Activated CD4-positive, alpha-beta T cell treated with anti-CD3 and anti-CD28 coated beads for 24 hours (primary cell): ENCODE measurements at regions not wholly inside any gene's neighbourhood (a gene's known extent, or its start where the extent isn't known, plus 50 kb on each side); places are given as distances from the start of the nearest gene placed in this dataset.
"Not testable (repeated sequence)": the region's sequence is repeated elsewhere in the genome, so short reads cannot be mapped to it uniquely, and the experiment has no call there.

Source experiments
- DNase-seq, 2 donors: peaks; one replicate each; pipeline ENCODE4 v3.0.0-alpha.2; 2020; ENCODE audit warnings: low read depth in 2 of 2

DNA sequence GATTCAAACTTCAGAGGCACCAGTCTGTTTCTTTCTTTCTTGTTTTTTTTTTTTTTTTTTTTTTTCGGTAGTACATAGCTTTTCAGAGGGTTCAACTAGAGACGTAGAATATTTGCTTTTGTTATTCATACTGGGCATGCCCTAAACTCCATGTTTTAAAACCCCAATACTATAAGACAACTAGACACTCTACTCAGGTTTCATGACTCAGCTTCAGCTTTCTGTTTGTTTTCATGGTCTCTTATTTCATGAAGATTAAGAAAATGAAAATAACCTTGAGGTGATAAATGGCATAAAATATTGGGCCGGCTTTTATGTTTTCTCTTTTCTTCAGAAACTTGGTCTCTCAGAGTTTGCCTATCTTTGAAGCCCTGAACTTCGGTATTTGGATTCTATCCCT lies 2126.3 kb upstream of the ACO1 start:
- DNase-seq, result no peak

DNA sequence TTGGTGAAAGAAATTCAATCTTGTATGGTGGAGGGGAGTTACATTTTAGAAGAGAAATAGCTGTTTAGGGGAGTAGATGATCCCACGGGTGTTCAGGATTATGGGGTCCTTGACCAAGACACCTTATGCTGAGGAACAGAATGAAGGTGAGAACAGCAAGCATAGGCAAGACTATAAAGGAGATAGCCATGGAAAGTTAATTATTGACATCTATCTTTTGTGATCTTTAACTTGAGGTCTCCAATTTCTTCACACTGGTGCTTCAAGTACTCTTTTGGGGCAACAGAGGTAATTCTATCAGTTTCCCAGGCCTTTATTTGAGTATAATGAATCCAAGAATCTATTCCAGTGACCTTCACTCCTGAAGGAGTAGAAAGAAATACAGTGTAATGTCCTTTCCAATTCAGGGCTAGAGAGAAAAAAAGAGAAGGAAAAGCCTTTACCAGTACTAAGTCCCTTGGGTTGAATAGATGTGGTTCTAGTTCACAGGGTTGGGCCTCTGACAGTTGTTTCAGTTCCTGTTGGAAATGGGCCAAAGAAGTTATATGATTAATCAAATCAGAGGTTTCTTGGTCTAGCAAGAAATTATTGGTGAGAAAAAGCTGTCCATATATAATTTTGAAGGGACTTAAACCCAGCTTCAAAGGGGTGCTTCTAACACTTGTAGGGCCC lies 2104.1 kb upstream of the ACO1 start:
- no peak for DNase-seq

DNA sequence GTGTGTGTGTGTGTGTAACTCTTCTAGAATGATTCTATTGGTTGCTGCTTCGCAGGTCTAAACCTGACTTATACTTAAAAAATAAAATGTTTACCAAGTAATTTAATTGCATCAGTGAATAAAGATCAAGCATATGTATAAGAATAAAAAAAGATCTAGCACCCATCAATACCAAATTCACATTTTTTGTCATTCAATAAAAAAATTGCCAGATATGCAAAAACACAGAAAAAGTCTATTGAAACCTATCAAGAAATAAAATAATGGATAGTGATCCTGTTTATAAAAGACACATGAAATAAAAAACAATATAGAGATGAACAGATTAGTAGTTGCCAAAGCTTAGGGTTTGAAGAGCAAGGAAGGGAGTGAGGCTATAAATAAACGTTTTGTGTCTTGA lies 2095.0 kb upstream of the ACO1 start:
- DNase-seq, result no peak

DNA sequence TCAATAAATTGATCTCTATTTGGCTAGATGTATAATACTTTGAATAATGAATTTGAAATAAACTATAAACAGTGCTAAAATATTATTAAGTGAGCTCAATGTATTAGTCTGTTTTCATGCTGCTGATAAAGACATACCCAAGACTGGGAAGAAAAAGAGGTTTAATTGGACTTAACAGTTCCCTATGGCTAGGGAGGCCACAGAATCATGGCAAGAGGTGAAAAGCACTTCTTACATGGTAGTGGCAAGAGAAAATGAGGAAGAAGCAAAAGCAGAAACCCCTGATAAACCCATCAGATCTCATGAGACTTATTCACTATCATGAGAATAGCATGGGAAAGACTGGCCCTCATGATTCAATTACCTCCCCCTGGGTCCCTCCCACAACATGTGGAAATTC lies 2092.4 kb upstream of the ACO1 start:
- DNase-seq, result not testable (repeated sequence)

DNA sequence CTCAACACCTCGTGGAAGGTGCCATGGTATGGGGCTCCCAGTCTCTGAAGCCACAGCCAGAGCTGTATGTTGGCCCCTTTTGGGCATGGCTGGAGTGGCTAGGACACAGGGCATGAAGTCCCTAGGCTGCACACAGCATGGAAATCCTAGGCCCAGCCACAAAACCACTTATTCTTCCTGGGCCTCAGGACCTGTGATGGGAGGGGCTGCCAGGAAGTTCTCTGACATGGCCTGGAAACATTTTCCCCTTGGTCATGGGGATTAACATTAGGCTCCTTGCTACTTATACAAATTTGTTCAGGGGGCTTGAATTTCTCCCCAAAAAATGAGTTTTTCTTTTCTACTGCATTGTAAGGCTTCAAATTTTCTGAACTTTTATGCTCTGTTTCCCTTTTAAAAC lies 2091.2 kb upstream of the ACO1 start:
- DNase-seq, result no peak

DNA sequence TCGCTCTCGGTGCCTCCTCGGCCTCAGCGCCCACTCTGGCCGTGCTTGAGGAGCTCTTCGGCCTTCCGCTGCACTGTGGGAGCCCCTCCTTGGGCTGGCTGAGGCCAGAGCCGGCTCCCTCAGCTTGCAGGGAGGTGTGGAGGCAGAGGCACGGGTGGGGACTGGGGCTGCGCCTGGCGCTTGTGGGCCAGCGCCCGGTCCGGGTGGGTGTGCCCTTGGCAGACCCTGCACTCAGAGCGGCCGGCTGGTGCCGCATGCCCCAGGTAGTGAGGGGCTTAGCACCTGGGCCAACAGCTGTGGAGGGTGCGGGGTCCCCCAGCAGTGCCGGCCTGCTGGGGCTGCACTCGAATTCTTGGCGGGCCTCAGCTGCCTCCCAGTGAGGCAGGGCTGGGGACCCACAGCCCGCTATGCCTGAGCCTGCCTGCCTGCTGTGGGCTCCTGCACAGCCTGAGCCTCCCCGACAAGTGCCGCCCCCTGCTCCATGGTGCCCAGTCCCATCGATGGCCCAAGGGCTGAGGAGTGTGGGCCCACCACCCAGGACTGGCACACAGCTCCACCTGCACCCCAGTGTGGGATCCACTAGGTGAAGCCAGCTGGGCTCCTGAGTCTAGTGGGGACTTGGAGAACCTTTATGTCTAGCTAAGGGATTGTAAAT lies 2085.2 kb upstream of the ACO1 start:
- DNase-seq, result no peak

DNA sequence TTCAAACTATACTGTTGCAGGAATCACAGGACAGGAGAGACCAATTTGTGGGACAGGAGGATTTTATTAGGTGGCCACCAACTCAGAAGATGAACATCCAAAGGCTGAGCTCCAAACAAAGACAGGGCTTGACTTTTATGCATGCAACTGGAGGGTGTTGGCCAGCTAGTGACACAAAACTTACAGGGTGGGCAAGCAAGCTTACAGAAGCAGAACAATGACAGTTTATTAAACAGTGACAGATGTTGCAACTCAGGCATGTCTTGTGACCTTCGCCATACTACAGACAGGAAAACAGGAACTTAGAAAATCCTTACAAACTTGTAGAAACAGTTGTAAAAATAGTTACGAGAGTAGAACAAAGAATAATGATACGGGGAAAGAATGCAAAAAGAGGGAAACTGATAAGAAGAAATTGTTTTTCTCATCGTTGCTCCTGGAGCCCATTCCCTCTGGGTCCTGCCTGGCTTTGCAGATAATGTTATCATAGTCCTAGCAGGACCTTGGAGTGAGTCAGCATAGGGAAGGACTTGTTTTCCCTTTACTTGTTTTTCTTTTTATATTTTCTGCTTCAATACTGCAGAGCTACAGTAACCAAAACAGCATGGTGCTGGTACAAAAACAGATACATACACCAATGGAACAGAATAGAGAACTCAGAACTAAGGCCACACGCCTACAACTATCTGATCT lies 2083.0 kb upstream of the ACO1 start:
- no peak for DNase-seq

DNA sequence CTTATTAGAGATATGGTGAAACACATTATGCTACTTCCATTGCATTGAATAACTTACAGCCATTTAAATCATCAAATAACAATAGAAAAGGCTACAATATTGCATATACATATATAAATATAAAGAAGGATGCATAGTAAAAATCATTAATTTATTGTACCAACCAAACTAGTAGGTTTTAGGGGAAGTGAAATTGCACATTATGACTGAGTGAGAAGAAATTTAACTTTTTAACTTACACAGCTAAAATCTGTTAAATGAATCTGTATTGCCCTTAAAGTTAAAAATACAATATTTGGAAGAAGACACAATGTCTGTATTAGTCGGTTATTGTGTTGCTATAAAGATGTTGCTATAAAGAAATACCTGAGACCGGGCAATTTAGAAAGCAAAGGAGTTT lies 2073.7 kb upstream of the ACO1 start:
- no peak for DNase-seq

DNA sequence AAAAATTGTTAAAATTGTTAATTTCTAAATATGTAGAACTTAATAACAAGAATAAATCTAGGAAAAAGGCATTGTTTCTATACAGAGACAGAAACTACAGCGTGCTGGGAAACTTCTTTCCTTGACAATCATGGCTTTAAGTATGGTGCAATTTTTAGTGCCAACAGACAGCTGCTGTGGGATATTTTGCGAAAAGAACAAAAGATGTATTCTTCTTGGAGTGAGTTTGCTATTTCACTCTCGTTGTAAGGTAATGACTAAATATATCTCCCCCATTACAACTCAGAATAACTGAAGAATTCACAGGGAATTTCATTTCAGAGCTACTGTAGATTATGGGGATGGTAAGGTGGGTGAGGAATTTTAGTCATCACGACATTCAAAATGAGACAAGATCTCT lies 2055.0 kb upstream of the ACO1 start:
- DNase-seq, result no peak

DNA sequence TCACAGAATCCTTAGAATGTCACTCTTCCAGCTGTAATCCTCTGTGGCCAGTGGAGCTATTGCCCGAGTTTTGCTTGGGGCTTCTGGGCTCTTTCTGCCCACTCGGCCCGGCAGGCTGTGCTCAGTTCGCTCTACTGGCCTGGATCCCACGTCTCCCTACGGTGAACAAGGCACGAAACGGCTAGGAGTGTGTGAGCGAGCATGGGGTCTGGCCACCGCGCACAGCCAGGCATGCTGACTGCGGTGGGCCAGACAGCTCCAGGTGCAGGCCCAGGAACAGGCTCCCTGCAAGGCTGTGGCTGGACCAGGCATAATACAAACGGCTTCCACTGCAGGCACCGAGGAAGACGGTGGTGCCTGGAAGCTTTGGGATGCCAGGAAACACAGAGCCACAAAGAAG lies 2035.5 kb upstream of the ACO1 start:
- DNase-seq, result no peak

DNA sequence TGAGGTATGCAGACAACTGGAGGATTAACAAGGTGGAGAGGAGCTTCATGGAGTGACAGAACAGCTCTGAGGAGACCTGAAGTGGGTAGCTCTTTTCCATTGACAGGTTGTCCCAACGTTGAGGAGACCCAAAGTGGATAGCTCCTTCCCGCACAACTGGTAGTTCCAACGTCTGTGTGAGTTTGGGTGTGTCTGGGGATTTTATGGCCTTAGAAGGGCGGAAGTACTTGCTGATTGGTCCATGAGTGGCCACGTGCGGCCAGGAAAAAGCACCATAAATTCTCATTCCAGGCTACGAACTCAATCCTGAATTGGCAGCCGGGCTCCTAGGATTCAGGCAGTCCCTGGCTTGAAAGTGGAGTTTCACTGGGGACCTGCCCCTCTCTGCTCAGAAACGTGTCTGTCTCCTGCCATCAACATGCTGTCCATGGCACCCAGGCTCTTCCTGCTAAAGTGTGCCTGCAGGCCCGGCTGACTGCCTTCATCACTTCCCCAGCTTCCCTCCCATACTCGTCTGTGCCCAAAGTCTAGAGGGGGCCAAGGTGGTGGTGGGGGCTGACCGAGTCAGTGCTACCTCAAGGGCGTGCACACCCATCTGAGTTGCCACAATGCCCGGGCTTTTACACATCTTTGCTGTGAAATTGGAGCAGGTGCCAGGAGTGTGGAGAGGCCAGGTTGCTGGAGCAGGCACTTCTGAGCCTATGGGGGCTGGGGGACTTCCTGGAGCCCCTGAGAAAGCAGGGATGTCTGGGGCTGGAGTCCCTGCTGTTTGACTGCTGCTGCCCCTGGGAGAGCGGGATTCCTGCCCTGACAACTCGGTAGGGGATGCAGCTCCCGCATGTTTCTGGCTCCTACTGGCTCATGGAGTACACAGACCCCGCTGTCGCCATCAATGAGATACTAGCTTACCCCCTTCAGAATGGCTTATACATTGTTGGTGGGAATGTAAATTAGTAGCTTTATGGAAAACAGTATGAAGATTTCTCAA lies 2034.6 kb upstream of the ACO1 start:
- no peak for DNase-seq

DNA sequence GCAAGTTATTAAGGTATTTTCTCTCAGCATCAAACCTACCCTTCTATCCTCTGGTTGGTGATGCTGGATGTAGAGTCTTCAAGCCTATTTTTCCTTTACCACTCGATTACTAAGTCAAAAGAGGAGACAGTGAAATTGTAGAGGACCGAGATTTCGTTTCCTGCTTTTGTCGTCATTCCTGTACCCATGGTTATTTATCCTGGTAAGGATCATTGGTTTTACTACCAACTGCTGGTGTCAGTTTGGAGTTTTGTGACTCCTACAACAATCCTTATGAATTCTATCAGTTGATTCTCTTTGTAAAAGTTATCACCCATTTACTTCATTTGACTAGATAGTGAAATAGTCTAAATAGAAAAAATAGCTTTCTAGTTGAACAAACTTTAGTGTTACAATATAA lies 2028.2 kb upstream of the ACO1 start:
- DNase-seq, result no peak

DNA sequence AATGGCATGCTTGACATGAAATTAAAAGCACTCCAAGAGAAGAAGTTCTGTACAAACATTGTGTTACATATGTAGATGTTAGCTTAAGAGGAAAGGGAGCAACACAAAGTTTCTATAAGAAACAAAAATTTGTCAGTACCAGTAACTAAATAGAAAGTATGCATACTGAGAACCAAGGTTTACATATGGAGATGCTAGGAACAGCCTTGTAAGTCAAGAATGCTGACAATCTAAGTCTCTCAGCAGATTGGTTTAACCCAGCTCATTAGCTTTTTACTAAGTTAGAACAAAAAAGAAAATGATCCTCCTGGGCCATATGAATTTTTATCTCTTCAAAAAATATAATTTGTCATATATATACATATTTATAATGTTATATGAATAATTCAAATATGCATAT lies 2022.1 kb upstream of the ACO1 start:
- no peak for DNase-seq

DNA sequence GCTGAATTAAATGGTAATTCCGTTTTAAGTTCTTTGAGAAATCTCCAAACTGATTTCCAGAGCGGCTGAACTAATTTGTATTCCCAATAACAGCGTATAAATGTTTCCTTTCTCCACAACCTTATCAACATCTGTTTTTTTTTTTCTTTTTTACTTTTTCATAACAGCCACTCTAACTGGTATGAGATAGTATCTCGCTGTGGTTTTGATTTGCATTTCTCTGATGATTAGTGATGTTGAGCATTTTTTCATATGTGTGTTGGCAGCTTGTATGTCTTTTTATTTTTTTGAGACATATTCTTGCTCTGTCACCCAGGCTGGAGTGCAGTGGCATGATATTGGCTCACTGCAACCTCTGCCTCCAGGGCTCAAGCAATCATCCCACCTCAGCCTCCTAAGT lies 2018.3 kb upstream of the ACO1 start:
- not testable (repeated sequence) for DNase-seq

DNA sequence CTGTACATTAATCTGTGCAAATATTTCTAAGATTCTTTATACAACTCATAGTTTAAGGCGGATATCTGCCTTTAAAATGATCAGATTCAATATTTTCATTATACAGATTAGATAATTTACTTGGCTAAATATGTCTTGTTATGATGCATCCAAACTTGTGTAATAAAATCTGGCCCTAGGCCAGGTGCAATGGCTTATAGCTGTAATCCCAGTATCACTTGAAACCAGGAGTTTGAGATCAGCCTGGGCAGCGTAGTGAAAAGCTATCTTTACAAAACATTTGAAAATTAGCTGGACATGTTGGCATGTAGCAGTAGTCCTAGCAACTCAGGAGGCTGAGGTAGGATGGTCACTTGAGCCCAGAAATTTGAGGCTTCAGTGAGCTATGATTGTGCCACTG lies 2002.2 kb upstream of the ACO1 start:
- no peak for DNase-seq

DNA sequence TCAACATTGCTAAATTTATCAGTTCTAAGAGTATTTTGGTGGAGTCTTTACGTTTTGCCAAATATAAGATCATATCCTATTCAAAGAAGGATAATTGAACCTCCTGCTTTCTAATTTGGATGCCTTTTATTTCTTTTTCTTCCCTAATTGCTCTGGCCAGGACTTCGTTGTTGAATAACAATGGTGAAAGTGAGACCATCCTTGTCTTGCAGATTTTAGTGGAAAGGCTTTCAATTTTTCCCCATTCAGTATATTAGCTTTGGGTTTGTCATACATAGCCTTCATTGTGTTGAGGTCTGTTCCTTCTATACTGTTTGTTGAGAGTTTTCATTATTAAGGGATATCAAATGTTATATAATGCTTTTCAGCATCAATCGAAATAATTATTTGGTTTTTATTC lies 1974.2 kb upstream of the ACO1 start:
- DNase-seq, result no peak

DNA sequence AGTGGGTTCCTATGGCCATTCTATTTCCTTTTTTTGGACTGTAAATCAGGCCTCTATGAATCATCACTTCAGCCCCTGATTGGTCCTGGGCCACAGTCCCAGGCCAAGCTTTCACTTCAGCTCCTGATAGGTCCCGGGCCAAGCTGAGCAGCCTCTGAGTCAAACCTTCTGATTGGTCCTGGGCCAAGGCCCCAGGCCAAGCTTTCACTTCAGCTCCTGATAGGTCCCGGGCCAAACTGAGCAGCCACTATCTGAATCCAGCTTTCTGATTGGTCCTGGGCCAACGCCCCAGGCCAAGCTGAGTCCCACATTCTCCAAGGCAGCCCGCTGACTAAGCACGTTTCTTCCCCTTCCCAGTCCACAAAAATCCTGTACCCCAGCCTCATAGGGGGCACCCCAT lies 1972.9 kb upstream of the ACO1 start:
- no peak for DNase-seq

DNA sequence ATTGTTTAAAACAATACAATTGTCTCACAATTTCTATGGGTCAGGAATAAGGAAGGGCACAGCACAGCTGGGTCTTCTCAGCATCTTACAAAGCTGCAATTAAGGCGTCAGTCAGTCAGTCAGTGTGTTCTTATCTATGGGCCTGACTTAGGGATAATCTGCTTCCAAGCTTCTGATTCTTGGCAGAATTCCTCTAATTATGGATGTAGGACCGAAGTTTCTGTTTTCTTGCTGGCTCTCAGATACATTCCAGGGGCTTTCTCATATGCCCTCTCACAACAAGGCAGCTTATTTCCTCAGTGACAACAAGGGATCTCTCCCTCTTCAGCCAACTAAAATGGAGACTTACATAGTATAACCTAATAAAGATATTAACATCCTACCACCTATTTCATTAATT lies 1925.3 kb upstream of the ACO1 start:
- DNase-seq, result no peak

DNA sequence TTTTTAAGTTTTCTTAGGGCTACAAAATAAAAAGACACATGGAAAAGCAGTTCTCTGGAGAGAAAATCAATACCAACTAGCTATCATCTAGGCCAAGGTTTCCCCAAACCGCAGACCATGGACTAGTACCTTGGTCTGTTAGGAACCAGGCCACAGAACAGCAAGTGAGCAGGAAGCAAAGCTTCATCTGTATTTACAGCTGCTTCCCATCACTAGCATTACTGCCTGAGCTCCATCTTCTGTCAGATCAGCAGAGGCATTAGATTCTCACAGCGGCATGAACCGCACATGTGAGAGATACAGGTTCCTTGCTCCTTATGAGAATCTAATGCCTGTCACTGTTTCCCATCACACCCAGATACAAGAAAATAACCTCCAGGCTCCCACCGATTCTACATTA lies 1907.6 kb upstream of the ACO1 start:
- DNase-seq, result no peak

DNA sequence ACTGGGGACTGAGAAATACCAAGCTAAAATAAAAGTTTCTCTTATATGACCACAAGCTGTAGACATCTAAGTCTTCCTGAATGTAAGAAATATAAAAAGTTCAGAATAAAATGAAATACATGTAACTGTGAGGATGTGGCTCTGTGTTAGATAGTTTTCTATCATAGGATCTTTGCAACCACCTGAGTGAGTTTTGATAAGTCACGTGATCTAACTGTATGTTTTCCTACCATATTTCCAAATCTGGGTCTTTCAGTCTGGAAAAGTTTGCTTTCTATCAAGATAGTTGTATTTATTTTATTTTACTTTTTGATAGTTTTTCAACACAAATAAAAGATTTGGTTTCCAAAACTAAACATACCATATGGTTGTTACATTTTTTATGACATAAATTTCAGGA lies 1905.8 kb upstream of the ACO1 start:
- DNase-seq, result no peak

DNA sequence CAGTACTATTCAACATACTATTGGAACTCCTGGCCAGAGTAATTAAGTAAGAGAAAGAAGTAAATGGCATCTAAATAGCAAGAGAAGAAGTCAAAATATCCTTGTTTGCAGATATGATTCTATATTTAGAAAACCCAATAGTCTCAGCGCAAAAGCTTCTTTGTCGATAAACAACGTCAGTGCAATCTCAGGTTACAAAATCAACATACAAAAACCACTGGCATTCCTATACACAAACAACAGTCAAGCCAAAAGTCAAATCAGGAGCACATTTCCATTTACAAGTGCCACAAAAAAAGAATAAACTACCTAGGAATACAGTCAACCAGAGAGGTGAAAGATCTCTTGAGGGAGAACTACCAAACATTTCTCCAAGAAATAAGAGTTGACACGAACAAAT lies 1901.9 kb upstream of the ACO1 start:
- no peak for DNase-seq

DNA sequence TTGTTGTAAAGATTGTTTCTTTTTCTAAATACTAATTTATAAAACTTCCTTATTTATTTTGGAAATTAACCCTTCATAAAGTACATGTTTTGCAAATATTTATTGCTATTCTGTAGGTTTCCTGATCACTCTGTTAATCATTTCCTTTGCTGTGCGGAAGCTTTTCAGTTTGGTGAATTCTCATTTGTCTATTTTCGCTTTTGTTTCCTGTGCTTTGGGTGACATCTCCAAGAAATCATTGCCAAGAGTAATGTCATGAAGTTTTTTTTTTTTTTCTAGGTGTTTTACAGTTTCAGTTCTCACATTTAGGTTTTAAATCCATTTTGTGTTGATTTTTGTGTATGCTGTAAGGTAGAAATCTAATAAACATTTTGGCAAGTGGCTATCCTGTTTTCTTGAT lies 1899.8 kb upstream of the ACO1 start:
- DNase-seq, result no peak
